HL-60 (cell line): ENCODE measurements at regions not wholly inside any gene's neighbourhood (a gene's known extent, or its start where the extent isn't known, plus 50 kb on each side); places are given as distances from the start of the nearest gene placed in this dataset.

Source experiments
- DNase-seq, 2 experiments: peaks; one replicate each; pipeline ENCODE4 v3.0.0-alpha.2; 2010 to 2020; ENCODE audit warnings: low read depth in 1 of 2, low spot score in 1 of 2
- H3K27ac ChIP-seq: fragments of 250-450 bp; sonication (Bioruptor Pico); replicated peaks from 2 replicates; pipeline ENCODE4 v1.5.1; 2020; ENCODE audit warnings: mild to moderate bottlenecking, moderate library complexity
- H3K27me3 ChIP-seq: fragments of 250-450 bp; sonication (Bioruptor Pico); 2 replicates; pipeline ENCODE4 v1.5.1; 2021; ENCODE audit warnings: mild to moderate bottlenecking, moderate library complexity; ENCODE audit not compliant: insufficient read depth, poor library complexity, severe bottlenecking
- H3K4me3 ChIP-seq: replicated peaks from 2 replicates; pipeline ENCODE4 v1.5.1; 2011; ENCODE audit warnings: mild to moderate bottlenecking, control low read depth, low read length; ENCODE audit not compliant: insufficient read depth
- CTCF ChIP-seq: IDR thresholded peaks from one replicate; pipeline ENCODE4 v1.5.1; 2011; ENCODE audit warnings: low read length, control low read depth, inconsistent platforms; ENCODE audit not compliant: insufficient read depth
- GABPA ChIP-seq: IDR thresholded peaks from 2 replicates; pipeline ENCODE4 v1.6.1; 2012; ENCODE audit warnings: low read depth
- POLR2AphosphoS5 ChIP-seq: IDR thresholded peaks from 2 replicates; pipeline ENCODE4 v1.6.1; 2012; ENCODE audit warnings: low read depth
- REST ChIP-seq: IDR thresholded peaks from 2 replicates; pipeline ENCODE4 v1.6.1; 2012; ENCODE audit warnings: low read depth; ENCODE audit not compliant: insufficient replicate concordance
- SPI1 ChIP-seq: IDR thresholded peaks from 2 replicates; pipeline ENCODE4 v1.6.1; 2012; ENCODE audit warnings: low read depth, mild to moderate bottlenecking, borderline replicate concordance

- Histone ChIP-seq H3K4me3 (no peak overlapping the region), H3K27ac (no peak overlapping the region), H3K27me3 (no peaks in the 10 kb centered on the region)
- TF ChIP-seq REST (no peak), SPI1 (no peak), CTCF (no peak), GABPA (no peak), POLR2AphosphoS5 (no peak)
- no peak for DNase-seq
Measured at GRCh38 chr6:94394822-94395221, 975.5 kb upstream of the EPHA7 start.

- no peak for DNase-seq
- no peak overlapping the region for H3K27ac ChIP-seq
- no peaks in the 10 kb centered on the region for H3K27me3 ChIP-seq
- no peak for TF ChIP-seq POLR2AphosphoS5
- no peak for TF ChIP-seq SPI1
- TF ChIP-seq GABPA: no peak
- TF ChIP-seq CTCF: no peak
- TF ChIP-seq REST: no peak
- no peak overlapping the region for H3K4me3 ChIP-seq
Measured at GRCh38 chr6:94389218-94389617, 969.9 kb upstream of the EPHA7 start.

GRCh38 chr6:94377835-94378234, 958.5 kb upstream of the EPHA7 start:
- TF ChIP-seq REST (no peak), SPI1 (no peak), GABPA (no peak), CTCF (no peak), POLR2AphosphoS5 (no peak)
- no peak for DNase-seq
- Histone ChIP-seq H3K27ac (no peak overlapping the region), H3K27me3 (no peaks in the 10 kb centered on the region), H3K4me3 (no peak overlapping the region)
